IMR-90 (cell line): ENCODE measurements at regions not wholly inside any gene's neighbourhood (a gene's known extent, or its start where the extent isn't known, plus 50 kb on each side); places are given as distances from the start of the nearest gene placed in this dataset.

ENCODE experiments used
- ATAC-seq: fragments of 200-7000 bp; cut with Tn5 transposase; 2 replicates; pipeline ENCODE4 v1.9.1; 2020; ENCODE audit warnings: low read depth, mild to moderate bottlenecking, moderate library complexity
- BruUV-seq: library from RNA; stranded (reverse); fragments of 400-500 nt; replicated peaks from 2 replicates; lab custom pipeline; 2021; lab: Mats Ljungman, UMichigan
- CTCF ChIA-PET: fragments of 300-600 bp; formaldehyde crosslinking; extraction: SDS; loops from one replicate; lab custom pipeline; 2021; ENCODE audit warnings: antibody characterized with exemption; lab: Yijun Ruan, JAX
- POLR2A ChIA-PET: fragments of 300-600 bp; sonication (Branson Sonifier 250); formaldehyde crosslinking; loops from one replicate; lab custom pipeline; 2022; ENCODE audit warnings: antibody characterized with exemption; ENCODE audit not compliant: unreplicated experiment; lab: Charles Lee
- DNase-seq: peaks from one replicate; pipeline ENCODE4 v3.0.0; 2013
- H2AFZ ChIP-seq: replicated peaks from 2 replicates; pipeline ENCODE3; 2013; ENCODE audit warnings: low read length, mild to moderate bottlenecking; ENCODE audit not compliant: poor library complexity
- H2AK5ac ChIP-seq: 2 replicates; pipeline ENCODE4 v1.6.1; 2013; ENCODE audit warnings: low read depth, low read length, inconsistent platforms
- H2AK9ac ChIP-seq: replicated peaks from 2 replicates; pipeline ENCODE3; 2013; ENCODE audit warnings: mild to moderate bottlenecking, low read depth, low read length, moderate library complexity; ENCODE audit not compliant: poor library complexity
- H2BK120ac ChIP-seq: 2 replicates; pipeline ENCODE4 v1.6.1; 2013; ENCODE audit warnings: low read depth, low read length, inconsistent platforms
- H2BK15ac ChIP-seq: 3 replicates; pipeline ENCODE4 v1.6.1; 2013; ENCODE audit warnings: low read depth, low read length, inconsistent platforms
- H2BK20ac ChIP-seq: 2 replicates; pipeline ENCODE4 v1.6.1; 2013; ENCODE audit warnings: low read depth, mild to moderate bottlenecking, inconsistent platforms, low read length, moderate library complexity
- H2BK5ac ChIP-seq: 2 replicates; pipeline ENCODE4 v1.6.1; 2013; ENCODE audit warnings: mild to moderate bottlenecking, low read depth, low read length, inconsistent platforms; ENCODE audit not compliant: poor library complexity, severe bottlenecking
- H3K14ac ChIP-seq: replicated peaks from 2 replicates; pipeline ENCODE4 v1.6.1; 2013; ENCODE audit warnings: low read depth, low read length, inconsistent platforms
- H3K18ac ChIP-seq: 2 replicates; pipeline ENCODE4 v1.6.1; 2013; ENCODE audit warnings: low read depth, low read length, control low read depth
- H3K23ac ChIP-seq: 2 replicates; pipeline ENCODE4 v1.6.1; 2013; ENCODE audit warnings: low read depth, low read length, inconsistent platforms
- H3K27ac ChIP-seq: 2 replicates; pipeline ENCODE4 v1.5.1; 2013; ENCODE audit warnings: mild to moderate bottlenecking, control low read depth, low read length; ENCODE audit not compliant: insufficient read depth
- H3K27me3 ChIP-seq: 2 replicates; pipeline ENCODE4 v1.6.1; 2013; ENCODE audit warnings: low read length; ENCODE audit not compliant: control insufficient read depth, insufficient read depth
- H3K36me3 ChIP-seq: 2 replicates; pipeline ENCODE4 v1.6.1; 2013; ENCODE audit warnings: low read length, mixed read lengths; ENCODE audit not compliant: control insufficient read depth, insufficient read depth
- H3K4ac ChIP-seq: 2 replicates; pipeline ENCODE4 v1.6.1; 2013; ENCODE audit warnings: low read depth, low read length, inconsistent platforms
- H3K4me1 ChIP-seq: 2 replicates; pipeline ENCODE4 v1.6.1; 2013; ENCODE audit warnings: low read length, mixed read lengths; ENCODE audit not compliant: control insufficient read depth, insufficient read depth
- H3K4me2 ChIP-seq: 2 replicates; pipeline ENCODE4 v1.6.1; 2013; ENCODE audit warnings: low read depth, mild to moderate bottlenecking, control low read depth, low read length, moderate library complexity
- H3K4me3 ChIP-seq: 2 replicates; pipeline ENCODE4 v1.5.1; 2013; ENCODE audit warnings: low read depth, mild to moderate bottlenecking, control low read depth, low read length, moderate library complexity; ENCODE audit not compliant: insufficient read depth
- H3K56ac ChIP-seq: 2 replicates; pipeline ENCODE4 v1.6.1; 2013; ENCODE audit warnings: low read length, inconsistent platforms; ENCODE audit not compliant: insufficient read depth; ENCODE audit errors: extremely low read depth
- H3K79me1 ChIP-seq, 2 experiments: 2 replicates each; pipeline ENCODE4 v1.6.1; 2013; ENCODE audit warnings: low read length in 2 of 2, inconsistent platforms in 1 of 2, low read depth in 1 of 2
- H3K9ac ChIP-seq: 2 replicates; pipeline ENCODE4 v1.6.1; 2013; ENCODE audit warnings: low read depth, low read length, control low read depth
- H3K9me1 ChIP-seq: 2 replicates; pipeline ENCODE4 v1.6.1; 2013; ENCODE audit warnings: low read length, inconsistent platforms; ENCODE audit not compliant: insufficient read depth
- H3K9me3 ChIP-seq: 2 replicates; pipeline ENCODE4 v1.6.1; 2013; ENCODE audit warnings: low read length; ENCODE audit not compliant: control insufficient read depth, insufficient read depth
- H4K20me1 ChIP-seq: 2 replicates; pipeline ENCODE4 v1.6.1; 2013; ENCODE audit warnings: low read length, inconsistent platforms; ENCODE audit not compliant: insufficient read depth
- H4K5ac ChIP-seq: 2 replicates; pipeline ENCODE4 v1.6.1; 2013; ENCODE audit warnings: mild to moderate bottlenecking, low read depth, low read length, control low read depth
- H4K8ac ChIP-seq, 2 experiments: 2 replicates each; pipeline ENCODE4 v1.6.1; 2013; ENCODE audit warnings: low read depth in 2 of 2, low read length in 2 of 2, control low read depth in 1 of 2, inconsistent platforms in 1 of 2
- H4K91ac ChIP-seq: 2 replicates; pipeline ENCODE4 v1.6.1; 2013; ENCODE audit warnings: low read depth, low read length, inconsistent platforms; ENCODE audit not compliant: insufficient read depth
- BHLHE40 ChIP-seq: fragments of 150-350 bp; IDR thresholded peaks from 2 replicates; pipeline ENCODE4 v1.6.1; 2016; ENCODE audit warnings: mild to moderate bottlenecking, low read depth, low read length
- CEBPB ChIP-seq: IDR thresholded peaks from 2 replicates; pipeline ENCODE4 v1.6.1; 2012; ENCODE audit warnings: low read depth, low read length, improper control_type of control experiment
- CHD1 ChIP-seq: IDR thresholded peaks from 2 replicates; pipeline ENCODE4 v1.6.1; 2012; ENCODE audit warnings: low read depth, low read length, improper control_type of control experiment
- FOS ChIP-seq: fragments of 150-350 bp; IDR thresholded peaks from 2 replicates; pipeline ENCODE4 v1.6.1; 2016; ENCODE audit warnings: low read depth, low read length
- MAFK ChIP-seq: IDR thresholded peaks from 2 replicates; pipeline ENCODE4 v1.6.1; 2012; ENCODE audit warnings: low read depth, low read length, improper control_type of control experiment
- MAZ ChIP-seq: IDR thresholded peaks from 2 replicates; pipeline ENCODE4 v1.6.1; 2012; ENCODE audit warnings: low read depth, mild to moderate bottlenecking, low read length, improper control_type of control experiment, moderate library complexity, borderline replicate concordance
- RAD21 ChIP-seq: IDR thresholded peaks from 2 replicates; pipeline ENCODE4 v1.6.1; 2012; ENCODE audit warnings: low read length, improper control_type of control experiment
- RCOR1 ChIP-seq: IDR thresholded peaks from 2 replicates; pipeline ENCODE4 v1.6.1; 2012; ENCODE audit warnings: mild to moderate bottlenecking, low read length, improper control_type of control experiment; ENCODE audit not compliant: insufficient replicate concordance
- SMC3 ChIP-seq: fragments of 150-350 bp; IDR thresholded peaks from 2 replicates; pipeline ENCODE4 v1.6.1; 2016; ENCODE audit warnings: low read depth, mild to moderate bottlenecking, antibody characterized with exemption, low read length, moderate library complexity
- WGBS, 2 experiments: methylation state at CpG; one replicate each; pipeline versions ENCODE4 v1.1.5 to v1.1.7; 2013; ENCODE audit warnings: missing lambda C conversion rate in 2 of 2; ENCODE audit not compliant: insufficient read length in 1 of 2; ENCODE audit errors: extremely low coverage in 2 of 2; 5-methylcytosine and 5-hydroxymethylcytosine counted together
- dilution Hi-C: fragments of 300-500 bp; cut with HindIII; formaldehyde crosslinking; loops from one replicate; pipeline ENCODE4 v1.14.3; 2018; ENCODE audit warnings: low sequenced_read_pairs; ENCODE audit not compliant: unreplicated experiment
- in situ Hi-C: fragments of 300-500 bp; cut with MboI; formaldehyde crosslinking; loops from 3 replicates; pipeline ENCODE4 v1.14.3; 2019; ENCODE audit warnings: low sequenced_read_pairs, inconsistent platforms, mixed read lengths
- intact Hi-C: fragments of 100-400 bp; cut with micrococcal nuclease; formaldehyde crosslinking; loops from 2 replicates; pipeline ENCODE4 v1.10.0; 2022
- TF ChIP-seq, protein P1 (sequence below): fragments of 150-350 bp; IDR thresholded peaks from 2 replicates; pipeline ENCODE4 v1.6.1; 2017; ENCODE audit warnings: mild to moderate bottlenecking, antibody characterized with exemption, low read length, low read depth
- TF ChIP-seq, protein P2 (sequence below): fragments of 150-350 bp; IDR thresholded peaks from 2 replicates; pipeline ENCODE4 v1.6.1; 2016; ENCODE audit warnings: low read depth, mild to moderate bottlenecking, low read length, moderate library complexity, borderline replicate concordance

DNA sequence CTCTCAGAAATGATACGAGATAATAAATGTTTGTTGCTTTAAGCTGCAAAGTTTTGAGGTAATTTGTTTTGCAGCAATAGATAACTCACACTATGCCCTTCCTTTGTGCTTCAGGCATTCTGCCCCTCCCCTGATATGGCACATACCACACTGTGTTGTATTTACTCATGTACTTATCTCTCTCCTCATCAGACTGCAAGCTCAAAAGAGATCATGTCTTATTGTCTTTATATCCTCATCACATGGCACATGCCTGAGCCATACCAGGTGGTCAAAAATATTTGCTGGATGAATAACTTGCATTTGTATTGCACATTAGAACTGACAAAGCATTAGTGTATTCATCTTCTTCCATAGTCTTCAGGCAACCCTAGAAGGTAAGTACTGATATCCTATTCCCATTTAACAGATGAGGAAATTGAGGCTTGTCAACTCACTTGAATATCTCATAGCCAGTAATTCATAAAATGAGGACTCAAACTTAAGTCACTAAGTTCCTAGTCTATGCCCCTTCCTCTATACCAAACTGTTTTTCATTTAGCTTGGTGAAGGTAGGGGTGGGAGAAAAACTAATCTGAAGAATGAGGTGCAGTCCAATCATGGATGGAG is 83.9 kb upstream of the EED start:
- Histone ChIP-seq H2AK9ac (no peak overlapping the region), H3K4me2 (no peak overlapping the region), H2BK15ac (peak overlapping the region; percentile 24; the same call in 1 of the 3 replicates), H3K4me1 (peaks cover 22% of the 10 kb centered on the region), H3K36me3 (no peaks in the 10 kb centered on the region), H3K4ac (peak overlapping the region; percentile 13; the same call in 1 of the 2 replicates), H3K56ac (no peak overlapping the region), H3K9ac (no peak overlapping the region), H2AFZ (no peak overlapping the region), H3K79me1 (no peaks in the 10 kb centered on the region; a peak in 1 of 4 replicates), H2BK20ac (no peak overlapping the region), H4K91ac (no peak overlapping the region), H3K18ac (peak overlapping the region; percentile 27; the same call in 1 of the 2 replicates), H2AK5ac (peak overlapping the region; percentile 26; the same call in 1 of the 2 replicates), H4K20me1 (no peaks in the 10 kb centered on the region), H3K27ac (no peak overlapping the region), H3K14ac (no peak overlapping the region), H3K4me3 (no peak overlapping the region), H2BK5ac (no peak overlapping the region), H3K9me3 (no peaks in the 10 kb centered on the region), H4K8ac (no peak overlapping the region), H3K23ac (no peak overlapping the region), H3K27me3 (no peaks in the 10 kb centered on the region), H3K9me1 (peaks cover 6% of the 10 kb centered on the region; the same call in 1 of the 2 replicates), H2BK120ac (no peak overlapping the region), H4K5ac (peak overlapping the region; percentile 1; the same call in 1 of the 2 replicates)
- dilution Hi-C loops: no loop called here
- ChIA-PET CTCF (no interaction called here), POLR2A (interaction anchor here (1.4 kb wide), 1 partner anchor 91 kb away, joined by 4 read pairs; the partner anchor contains the start of gene PICALM)
- in situ Hi-C loops: no loop called here
- no peak for TF ChIP-seq MAFK
- no peak for TF ChIP-seq RCOR1
- TF ChIP-seq CHD1: no peak
- TF ChIP-seq FOS: no peak
- TF ChIP-seq, protein P1, sequence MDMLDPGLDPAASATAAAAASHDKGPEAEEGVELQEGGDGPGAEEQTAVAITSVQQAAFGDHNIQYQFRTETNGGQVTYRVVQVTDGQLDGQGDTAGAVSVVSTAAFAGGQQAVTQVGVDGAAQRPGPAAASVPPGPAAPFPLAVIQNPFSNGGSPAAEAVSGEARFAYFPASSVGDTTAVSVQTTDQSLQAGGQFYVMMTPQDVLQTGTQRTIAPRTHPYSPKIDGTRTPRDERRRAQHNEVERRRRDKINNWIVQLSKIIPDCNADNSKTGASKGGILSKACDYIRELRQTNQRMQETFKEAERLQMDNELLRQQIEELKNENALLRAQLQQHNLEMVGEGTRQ: peak; percentile 21; the same call in 1 of the 2 replicates
- TF ChIP-seq MAZ: no peak
- no peak for TF ChIP-seq CEBPB
- TF ChIP-seq, protein P2, sequence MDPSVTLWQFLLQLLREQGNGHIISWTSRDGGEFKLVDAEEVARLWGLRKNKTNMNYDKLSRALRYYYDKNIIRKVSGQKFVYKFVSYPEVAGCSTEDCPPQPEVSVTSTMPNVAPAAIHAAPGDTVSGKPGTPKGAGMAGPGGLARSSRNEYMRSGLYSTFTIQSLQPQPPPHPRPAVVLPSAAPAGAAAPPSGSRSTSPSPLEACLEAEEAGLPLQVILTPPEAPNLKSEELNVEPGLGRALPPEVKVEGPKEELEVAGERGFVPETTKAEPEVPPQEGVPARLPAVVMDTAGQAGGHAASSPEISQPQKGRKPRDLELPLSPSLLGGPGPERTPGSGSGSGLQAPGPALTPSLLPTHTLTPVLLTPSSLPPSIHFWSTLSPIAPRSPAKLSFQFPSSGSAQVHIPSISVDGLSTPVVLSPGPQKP: no peak
- TF ChIP-seq BHLHE40: peak; percentile 44; the same call in 1 of the 2 replicates
- TF ChIP-seq SMC3: no peak
- no peak for TF ChIP-seq RAD21
- ATAC-seq (0 out of 2 replicates have a peak, but pooled peaks have one; percentile 8), DNase-seq (peak; percentile 50)
- intact Hi-C loops: no loop called here
- WGBS, 2 experiments: no CpG with 5 or more reads among the region's 1 CpG
- BruUV-seq: no TSS peak
